ENCODE measurements at regions not wholly inside any gene's neighbourhood (a gene's known extent, or its start where the extent isn't known, plus 50 kb on each side); places are given as distances from the start of the nearest gene placed in this dataset.

DNA sequence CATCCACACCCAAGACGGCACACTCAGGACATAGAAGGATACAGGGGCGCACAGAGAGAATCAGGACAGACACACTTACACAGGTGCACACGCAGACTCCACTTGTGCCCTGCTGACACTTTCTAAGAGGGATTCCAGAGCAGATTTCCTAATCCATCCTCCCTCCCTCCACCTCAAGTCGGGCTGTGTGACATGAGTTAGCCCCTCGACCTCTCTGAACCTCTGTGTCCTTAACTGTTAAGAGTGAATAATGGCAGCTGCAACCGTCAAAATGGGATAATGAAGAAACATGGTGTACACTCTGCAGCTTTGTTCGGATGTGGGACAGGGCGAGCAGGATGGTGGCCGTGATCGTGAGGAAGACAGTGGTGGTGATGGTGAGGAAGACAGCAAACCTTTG, 100.1 kb downstream of the CPN2 start:
- DNase-seq, result no peak
- intact Hi-C loops (cut with DNase I; ENCODE audit: low total_unique reads), result no loop called here
- no peak for TF ChIP-seq CTCF (IDR thresholded peaks at IDR 0.05)
- Histone ChIP-seq H3K36me3 (no peaks in the 10 kb centered on the region), H3K9me3 (no peaks in the 10 kb centered on the region), H3K4me1 (peaks cover 0 to 10% (median 5%) of the 10 kb centered on the region in 4 donors), H3K27me3 (peaks cover 0 to 52% of the 10 kb centered on the region in 2 donors), H3K4me3 (no peak overlapping the region), H3K27ac (no peak overlapping the region)

DNA sequence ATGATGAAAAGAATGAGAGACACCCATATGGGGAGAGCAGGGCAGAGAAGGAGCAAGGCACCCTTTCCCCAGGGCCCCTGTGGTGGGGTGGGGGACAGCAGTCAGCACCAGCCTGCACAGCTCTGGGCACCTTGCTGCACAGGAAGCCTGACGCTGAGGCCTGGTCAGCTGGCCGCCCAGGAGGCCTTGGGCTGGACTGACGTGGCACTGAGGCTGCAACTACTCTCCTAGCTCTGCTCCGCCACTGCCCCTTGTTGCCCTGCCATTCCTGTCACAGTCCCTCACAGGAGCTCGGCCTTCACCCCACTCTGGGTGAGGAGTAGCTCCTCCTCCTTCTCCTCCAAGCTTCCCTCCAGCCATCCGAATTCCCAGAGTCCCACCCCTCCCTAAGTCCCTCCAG, 99.7 kb downstream of the CPN2 start:
- H3K36me3 ChIP-seq, result no peaks in the 10 kb centered on the region
- H3K4me3 ChIP-seq, result no peak overlapping the region
- H3K9me3 ChIP-seq, result no peaks in the 10 kb centered on the region
- TF ChIP-seq CTCF (IDR thresholded peaks at IDR 0.05), result no peak
- no peak overlapping the region for H3K27ac ChIP-seq
- intact Hi-C loops (cut with DNase I; ENCODE audit: low total_unique reads), result no loop called here
- peaks cover 0 to 10% (median 5%) of the 10 kb centered on the region in 4 donors for H3K4me1 ChIP-seq
- peaks cover 0 to 52% of the 10 kb centered on the region in 2 donors for H3K27me3 ChIP-seq
- no peak for DNase-seq

DNA sequence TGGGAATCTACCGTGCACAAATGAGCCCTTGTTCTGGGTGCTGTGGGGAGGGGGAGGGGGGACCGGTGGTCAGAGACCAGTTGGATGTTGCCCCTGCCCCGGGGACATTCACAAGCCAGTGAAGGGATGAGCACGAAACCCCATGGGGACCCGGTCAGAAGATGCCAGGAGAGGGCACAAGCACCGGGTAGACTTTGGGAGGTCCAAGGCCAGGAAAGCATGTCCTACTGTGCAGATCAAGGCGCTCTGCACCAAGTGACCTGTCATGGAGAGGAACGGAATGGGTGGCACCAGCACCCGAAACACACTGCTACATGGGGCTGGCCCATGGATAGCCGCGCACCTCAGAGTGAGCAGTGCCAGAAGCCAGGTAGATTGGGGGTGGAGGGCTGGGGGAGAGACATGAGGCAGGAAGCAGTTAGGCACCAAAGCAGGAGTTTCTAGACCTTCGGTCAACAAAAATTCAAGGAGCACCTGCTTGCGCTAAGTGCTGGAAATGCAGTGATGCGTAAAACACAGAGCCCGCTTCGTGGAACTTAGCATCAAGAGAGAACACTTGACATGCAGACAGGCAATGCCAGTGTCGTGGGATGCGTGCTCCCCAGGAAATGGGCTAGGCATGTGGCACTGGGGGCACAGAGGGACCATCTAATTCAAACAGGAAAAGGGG, 99.1 kb downstream of the CPN2 start:
- Histone ChIP-seq H3K36me3 (no peaks in the 10 kb centered on the region), H3K4me1 (peaks cover 0 to 10% (median 5%) of the 10 kb centered on the region in 4 donors), H3K27me3 (peaks cover 0 to 52% of the 10 kb centered on the region in 2 donors), H3K4me3 (no peak overlapping the region), H3K9me3 (no peaks in the 10 kb centered on the region), H3K27ac (no peak overlapping the region)
- no peak for TF ChIP-seq CTCF (IDR thresholded peaks at IDR 0.05)
- DNase-seq, result no peak
- intact Hi-C loops (cut with DNase I; ENCODE audit: low total_unique reads), result no loop called here

DNA sequence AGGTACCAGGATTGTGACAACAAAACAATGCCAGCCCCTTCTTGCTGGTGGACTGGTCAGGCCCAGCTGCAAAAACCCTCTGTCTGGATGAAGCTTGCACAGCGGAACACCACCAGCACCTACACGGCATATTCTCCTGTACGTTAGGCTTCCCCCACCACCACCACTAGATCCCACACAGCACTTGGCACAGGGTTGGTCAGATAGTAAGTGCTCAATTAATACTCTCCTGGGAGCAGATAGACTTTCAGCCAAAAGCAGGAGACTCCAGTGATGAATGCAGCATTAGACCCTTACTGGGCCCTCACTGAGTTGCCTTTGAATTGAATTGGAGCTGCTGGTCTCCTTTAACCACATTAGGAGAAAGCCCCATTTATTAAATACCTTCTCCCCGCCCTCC, 97.9 kb downstream of the CPN2 start:
- intact Hi-C loops (cut with DNase I; ENCODE audit: low total_unique reads), result no loop called here
- Histone ChIP-seq H3K4me1 (peaks cover 0 to 10% (median 5%) of the 10 kb centered on the region in 4 donors), H3K27me3 (peaks cover 0 to 44% of the 10 kb centered on the region in 2 donors), H3K4me3 (no peak overlapping the region), H3K9me3 (peaks cover 0 to 5% (median 3%) of the 10 kb centered on the region in 3 donors), H3K27ac (no peak overlapping the region), H3K36me3 (peaks cover 0 to 5% (median 0%) of the 10 kb centered on the region in 3 donors)
- TF ChIP-seq CTCF (IDR thresholded peaks at IDR 0.05), result no peak
- no peak for DNase-seq

DNA sequence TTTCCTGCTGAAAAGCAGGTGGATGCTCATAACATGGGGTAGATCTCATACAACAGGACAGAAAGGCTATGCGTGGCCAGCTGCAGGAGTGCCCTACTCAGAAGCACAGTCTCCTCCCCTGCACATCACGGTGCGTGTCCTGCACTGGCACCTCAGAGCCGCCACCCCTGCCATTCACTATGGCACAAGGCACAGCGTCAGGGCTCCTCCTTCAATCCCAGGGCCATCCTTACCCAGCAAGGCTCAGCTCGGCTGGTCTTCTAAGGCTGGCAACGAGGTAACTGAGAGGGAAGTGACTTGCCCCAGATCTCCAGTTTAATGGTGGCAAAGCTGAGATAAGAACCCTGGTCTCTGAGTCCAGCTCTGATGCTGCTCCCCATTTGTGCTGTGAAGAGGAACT, 97.1 kb downstream of the CPN2 start:
- Histone ChIP-seq H3K27me3 (peaks cover 0 to 36% of the 10 kb centered on the region in 2 donors), H3K27ac (no peak overlapping the region), H3K9me3 (peaks cover 0 to 12% (median 7%) of the 10 kb centered on the region in 3 donors), H3K4me3 (no peak overlapping the region), H3K4me1 (peaks cover 0 to 10% (median 5%) of the 10 kb centered on the region in 4 donors), H3K36me3 (peaks cover 0 to 6% (median 0%) of the 10 kb centered on the region in 3 donors)
- DNase-seq, result no peak
- intact Hi-C loops (cut with DNase I; ENCODE audit: low total_unique reads), result no loop called here
- no peak for TF ChIP-seq CTCF (IDR thresholded peaks at IDR 0.05)
